Spleen (tissue), 11 donors: ENCODE measurements at regions not wholly inside any gene's neighbourhood (a gene's known extent, or its start where the extent isn't known, plus 50 kb on each side); places are given as distances from the start of the nearest gene placed in this dataset.
"Not testable (repeated sequence)": the region's sequence is repeated elsewhere in the genome, so short reads cannot be mapped to it uniquely, and the experiment has no call there.

Source experiments
- DNase-seq: peaks from one replicate; pipeline ENCODE4 v3.0.0-alpha.2; 2020
- H3K27ac ChIP-seq, 8 donors: fragments of 200-600 bp; sonication (generic) in 7 of 8; 1 replicate in 4 of 8; 2 replicates in 4 of 8; pipeline versions ENCODE4 v1.5.0 to v1.8.0; 2016 to 2021; ENCODE audit warnings: inconsistent platforms in 4 of 8, mild to moderate bottlenecking in 4 of 8, moderate library complexity in 1 of 8
- H3K27me3 ChIP-seq, 7 donors: fragments of 200-600 bp; sonication (generic) in 6 of 7; replicated peaks in 1 of 7; 1 replicate in 4 of 7; 2 replicates in 3 of 7; pipeline versions ENCODE4 v1.5.0 to v1.8.0; 2016 to 2021; ENCODE audit warnings: inconsistent platforms in 3 of 7, mild to moderate bottlenecking in 1 of 7
- H3K36me3 ChIP-seq, 6 donors: fragments of 200-600 bp; sonication (generic) in 5 of 6; 1 replicate in 4 of 6; 2 replicates in 2 of 6; pipeline versions ENCODE4 v1.5.0 to v1.8.0; 2016 to 2021; ENCODE audit warnings: inconsistent platforms in 2 of 6
- H3K4me1 ChIP-seq, 6 donors: fragments of 200-600 bp; sonication (generic) in 5 of 6; 1 replicate in 3 of 6; 2 replicates in 3 of 6; pipeline versions ENCODE4 v1.5.0 to v1.8.0; 2016 to 2021; ENCODE audit warnings: inconsistent platforms in 3 of 6
- H3K4me3 ChIP-seq, 8 donors: fragments of 200-600 bp; sonication (generic) in 7 of 8; 1 replicate in 4 of 8; 2 replicates in 4 of 8; pipeline versions ENCODE4 v1.5.0 to v1.8.0; 2016 to 2021; ENCODE audit warnings: inconsistent platforms in 4 of 8, mild to moderate bottlenecking in 4 of 8, moderate library complexity in 2 of 8
- H3K9me3 ChIP-seq, 8 donors: fragments of 200-600 bp; sonication (generic) in 7 of 8; 1 replicate in 4 of 8; 2 replicates in 4 of 8; pipeline versions ENCODE4 v1.5.0 to v1.8.0; 2016 to 2021; ENCODE audit warnings: inconsistent platforms in 4 of 8
- CTCF ChIP-seq, 11 experiments: fragments of 200-600 bp in 7 of 11; fragments of 450-650 bp in 4 of 11; sonication (generic) in 4 of 11; IDR thresholded peaks in 8 of 11; conservative IDR thresholded peaks in 3 of 11; 1 replicate in 7 of 11; 2 replicates in 4 of 11; pipeline versions ENCODE4 v1.4.0 to v1.8.0; 2016 to 2021; ENCODE audit warnings: antibody characterized with exemption in 11 of 11, inconsistent platforms in 4 of 11, mild to moderate bottlenecking in 1 of 11
- POLR2A ChIP-seq, 3 donors: fragments of 450-650 bp; IDR thresholded peaks; one replicate each; pipeline ENCODE4 v1.5.1; 2017; ENCODE audit warnings: antibody characterized with exemption in 3 of 3, mild to moderate bottlenecking in 1 of 3
- POLR2AphosphoS5 ChIP-seq, 3 donors: sonication (generic); formaldehyde crosslinking; IDR thresholded peaks; one replicate each; pipeline ENCODE4 v1.5.1; 2017; ENCODE audit warnings: antibody characterized with exemption in 3 of 3
- WGBS, 5 donors: extraction: QIAGEN DNeasy Blood & Tissue Kit in 3 of 5; methylation state at CpG; one replicate each; pipeline versions ENCODE4 v1.1.5 to v1.1.7; 2013 to 2018; 5-methylcytosine and 5-hydroxymethylcytosine counted together
- intact Hi-C: fragments of 100-400 bp; cut with DNase I; formaldehyde crosslinking; loops from one replicate; pipeline ENCODE4 v1.15.0; 2023; ENCODE audit warnings: low total_unique reads
- donor health status: healthy with polysubstance abuse.
- donor health status: DM: no; HTN: no; CAD: no; lungs with moderate emphysema.
- donor health status: DM: no; HTN: no; CAD: no.
- donor health status: Bipolar disorder and iron deficiency.
- donor health status: healthy.
- donor health status: DM: no; HTN: no; CAD: no.
- donor health status: DM: yes; HTN: yes; CAD: no.

- DNase-seq, result no peak
- no peak for TF ChIP-seq POLR2A (IDR thresholded peaks at IDR 0.05)
- TF ChIP-seq POLR2AphosphoS5 (IDR thresholded peaks at IDR 0.05), result no peak
- no peak for TF ChIP-seq CTCF (IDR thresholded peaks at IDR 0.05 in 8 of 11, conservative IDR thresholded peaks at IDR 0.05 in 3 of 11)
- Histone ChIP-seq H3K4me1 (peaks cover 0 to 10% (median 0%) of the 10 kb centered on the region in 6 donors), H3K9me3 (no peaks in the 10 kb centered on the region), H3K36me3 (peaks cover 0 to 92% (median 45%) of the 10 kb centered on the region in 6 donors), H3K27me3 (no peaks in the 10 kb centered on the region), H3K4me3 (no peak overlapping the region), H3K27ac (no peak overlapping the region)
- intact Hi-C loops, result no loop called here
- 90 to 98% (median 96%) methylated on average over 1 of the region's 1 CpG for WGBS, 5 donors
Measured at GRCh38 chr6:144429753-144430152, 144.6 kb downstream of the UTRN start.

GRCh38 chr6:144433446-144433845, 148.3 kb downstream of the UTRN start:
- H3K27ac ChIP-seq, intact Hi-C loops, H3K4me1 ChIP-seq, DNase-seq, H3K9me3 ChIP-seq, H3K4me3 ChIP-seq, H3K27me3 ChIP-seq: not testable (repeated sequence)
- 94 to 99% (median 95%) methylated on average over 9 to 24 of the region's 24 CpGs; no CpG with 5 or more reads in 1 of the 5 donors for WGBS, 5 donors
- H3K36me3 ChIP-seq, result peaks cover 2 to 90% (median 53%) of the 10 kb centered on the region in 6 donors

GRCh38 chr6:144434308-144434990, 149.3 kb downstream of the UTRN start:
- DNase-seq, result no peak
- intact Hi-C loops, result no loop called here

GRCh38 chr6:144435602-144436426, 150.7 kb downstream of the UTRN start:
- DNase-seq, result no peak
- Histone ChIP-seq H3K4me1 (peaks cover 0 to 7% (median 0%) of the 10 kb centered on the region in 6 donors), H3K9me3 (peaks cover 0 to 4% (median 0%) of the 10 kb centered on the region in 8 donors), H3K36me3 (peaks cover 2 to 90% (median 61%) of the 10 kb centered on the region in 6 donors), H3K27me3 (no peaks in the 10 kb centered on the region), H3K27ac (peak overlapping the region in 1 of 8 donors; percentile 8), H3K4me3 (no peak overlapping the region)
- intact Hi-C loops, result no loop called here
- WGBS, 5 donors, result 89 to 95% (median 90%) methylated on average over 5 of the region's 5 CpGs
- no peak for TF ChIP-seq CTCF (IDR thresholded peaks at IDR 0.05 in 8 of 11, conservative IDR thresholded peaks at IDR 0.05 in 3 of 11)
- TF ChIP-seq POLR2AphosphoS5 (IDR thresholded peaks at IDR 0.05), result no peak
- no peak for TF ChIP-seq POLR2A (IDR thresholded peaks at IDR 0.05)

More at GRCh38 chr6:144434308-144434990, 149.3 kb downstream of the UTRN start:
- Histone ChIP-seq H3K27ac (peak overlapping the region in 2 of 8 donors; percentile 9 to 15), H3K9me3 (no peaks in the 10 kb centered on the region), H3K4me1 (peaks cover 0 to 7% (median 0%) of the 10 kb centered on the region in 6 donors), H3K27me3 (no peaks in the 10 kb centered on the region), H3K36me3 (peaks cover 2 to 90% (median 58%) of the 10 kb centered on the region in 6 donors), H3K4me3 (no peak overlapping the region)
- WGBS, 5 donors, result 90 to 95% (median 93%) methylated on average over 5 to 6 of the region's 6 CpGs
- TF ChIP-seq POLR2AphosphoS5 (IDR thresholded peaks at IDR 0.05) (no peak), POLR2A (IDR thresholded peaks at IDR 0.05) (no peak), CTCF (IDR thresholded peaks at IDR 0.05 in 8 of 11, conservative IDR thresholded peaks at IDR 0.05 in 3 of 11) (no peak)
